GM18861 (cell line): ENCODE measurements at regions not wholly inside any gene's neighbourhood (a gene's known extent, or its start where the extent isn't known, plus 50 kb on each side); places are given as distances from the start of the nearest gene placed in this dataset.
"Not testable (repeated sequence)": the region's sequence is repeated elsewhere in the genome, so short reads cannot be mapped to it uniquely, and the experiment has no call there.

ENCODE experiments used
- ATAC-seq: cut with Tn5 transposase; IDR thresholded peaks from one replicate; pipeline ENCODE4 v1.9.1; 2021; ENCODE audit not compliant: unreplicated experiment

DNA sequence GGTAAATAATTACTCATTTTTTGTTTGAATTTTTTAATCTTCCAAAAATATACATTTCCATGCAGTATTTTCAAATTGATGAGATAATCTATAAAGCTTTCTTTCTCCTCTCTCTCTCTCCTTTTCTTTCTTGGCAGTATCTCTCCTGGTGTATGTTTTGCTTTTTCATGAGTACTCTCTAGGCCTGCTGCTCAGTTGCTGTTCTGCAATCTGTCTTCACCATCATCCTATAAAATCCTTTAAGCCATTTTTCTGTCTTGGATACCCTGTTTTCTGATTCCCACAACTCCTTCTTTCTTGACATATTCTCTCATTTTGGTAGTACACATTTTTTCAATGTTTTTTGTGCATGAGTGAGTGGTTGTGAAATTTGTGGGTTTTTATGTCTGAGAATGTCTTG lies 1558.1 kb upstream of the LRRTM3 start:
- no peak for ATAC-seq

DNA sequence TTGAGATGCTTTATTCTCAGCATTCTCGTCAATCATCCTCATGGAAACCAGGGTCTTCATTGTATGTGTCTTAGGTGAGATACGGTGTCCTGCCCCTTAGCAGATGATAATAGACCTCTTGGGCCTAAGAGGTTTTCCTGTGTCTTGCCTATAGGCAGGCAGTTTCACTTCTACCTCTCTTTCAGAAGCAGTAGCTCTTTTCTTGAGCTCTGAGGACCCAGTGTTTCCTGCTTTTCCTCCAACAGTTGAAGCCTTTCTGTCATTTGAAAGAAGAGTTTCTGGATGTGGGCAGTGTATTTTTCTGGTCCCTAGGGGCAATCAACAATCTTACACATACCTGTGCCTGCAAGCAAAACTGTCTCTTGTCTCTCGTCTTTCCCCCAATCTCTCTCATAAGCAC lies 1550.3 kb upstream of the LRRTM3 start:
- no peak for ATAC-seq

DNA sequence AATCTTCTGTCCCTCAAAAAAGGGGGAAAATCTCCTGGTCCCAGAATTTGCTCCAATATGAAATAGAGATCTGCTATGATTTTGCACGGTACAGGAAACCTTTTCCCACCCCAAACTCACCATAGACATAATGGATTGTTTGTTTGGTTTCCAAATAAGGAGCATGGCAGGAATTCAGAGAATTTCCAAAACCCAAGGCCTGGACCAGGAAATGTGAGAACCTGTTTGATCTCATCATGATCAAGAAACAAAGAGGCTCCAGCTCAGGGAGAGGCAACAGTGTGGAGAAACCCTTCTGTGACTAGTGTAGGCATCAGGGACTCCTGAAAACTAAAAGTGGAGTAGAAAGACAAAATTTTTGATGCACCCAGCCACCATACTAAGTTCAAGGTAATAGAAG lies 1548.1 kb upstream of the LRRTM3 start:
- no peak for ATAC-seq

DNA sequence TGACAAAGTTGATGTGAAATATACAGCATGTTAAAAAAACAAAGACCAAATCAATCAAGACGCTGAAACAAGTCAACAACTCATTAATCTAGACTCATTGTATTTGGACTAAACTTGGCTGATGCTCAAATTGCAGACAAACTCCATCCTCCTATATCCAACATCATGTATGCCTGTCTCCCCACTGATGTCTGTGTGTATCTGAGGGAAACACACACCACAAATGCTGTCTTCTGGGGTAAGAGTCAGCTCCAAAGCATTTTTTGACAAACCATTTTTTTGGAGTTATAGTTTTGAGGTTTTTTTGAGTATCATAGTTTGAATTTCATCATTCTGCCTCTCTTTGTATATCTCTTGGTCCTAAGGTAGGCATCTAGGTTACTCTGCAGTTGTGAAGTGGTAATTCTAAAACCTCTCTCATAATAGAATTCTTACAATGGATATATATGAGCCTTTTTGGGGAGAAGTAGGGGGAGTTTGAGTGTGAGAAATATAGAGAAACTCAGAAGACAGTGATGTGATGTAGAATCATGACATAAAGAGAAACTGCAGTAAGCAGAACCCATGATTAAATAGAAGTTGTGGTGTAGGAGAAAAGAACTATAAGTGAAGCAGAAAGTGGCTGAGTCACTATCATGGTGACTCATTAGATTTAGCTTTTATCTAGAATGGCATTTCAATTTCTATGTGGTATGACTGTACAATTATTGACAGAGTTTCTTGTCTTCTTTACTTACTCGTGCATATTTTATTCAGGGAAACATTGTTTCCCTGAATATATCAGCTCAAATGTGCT lies 1531.1 kb upstream of the LRRTM3 start:
- ATAC-seq: peak; percentile 63

DNA sequence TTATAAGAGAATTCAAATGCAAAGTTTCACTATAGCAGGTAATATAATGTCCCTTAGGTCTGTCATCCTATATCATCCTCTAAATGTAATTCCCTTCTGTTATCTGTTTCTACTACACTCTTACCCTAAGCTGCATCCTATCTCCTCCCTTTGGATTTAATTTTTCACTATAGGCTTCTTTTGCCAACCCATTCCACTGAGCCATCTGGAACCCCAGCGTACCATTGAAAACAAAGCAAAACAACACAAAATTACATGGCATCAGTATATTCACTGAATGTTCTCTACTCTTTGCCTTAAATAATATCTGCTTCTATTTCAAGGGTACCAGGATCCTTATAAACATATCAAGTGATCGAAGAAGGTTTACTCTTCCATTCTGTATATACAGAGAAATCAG lies 1530.2 kb upstream of the LRRTM3 start:
- no peak for ATAC-seq

DNA sequence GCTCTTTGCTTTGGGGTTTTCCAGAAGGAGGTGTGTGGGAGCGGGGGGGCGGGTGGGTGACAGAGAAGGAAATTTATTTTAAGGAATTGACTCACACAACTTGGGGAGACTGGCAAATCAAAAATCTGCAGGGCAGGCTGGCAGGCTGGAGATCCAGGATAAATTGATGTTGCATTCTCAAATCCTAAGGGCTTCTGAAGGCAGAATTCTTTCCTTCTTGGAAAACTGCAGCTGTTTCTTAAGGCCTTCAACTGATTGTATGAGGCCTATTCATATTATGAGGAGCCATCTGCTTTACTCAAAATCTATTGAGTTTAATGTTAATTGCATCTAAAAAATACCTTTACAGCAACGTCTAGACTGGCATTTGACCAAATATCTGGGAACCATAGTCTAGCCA lies 1528.8 kb upstream of the LRRTM3 start:
- ATAC-seq: no peak

DNA sequence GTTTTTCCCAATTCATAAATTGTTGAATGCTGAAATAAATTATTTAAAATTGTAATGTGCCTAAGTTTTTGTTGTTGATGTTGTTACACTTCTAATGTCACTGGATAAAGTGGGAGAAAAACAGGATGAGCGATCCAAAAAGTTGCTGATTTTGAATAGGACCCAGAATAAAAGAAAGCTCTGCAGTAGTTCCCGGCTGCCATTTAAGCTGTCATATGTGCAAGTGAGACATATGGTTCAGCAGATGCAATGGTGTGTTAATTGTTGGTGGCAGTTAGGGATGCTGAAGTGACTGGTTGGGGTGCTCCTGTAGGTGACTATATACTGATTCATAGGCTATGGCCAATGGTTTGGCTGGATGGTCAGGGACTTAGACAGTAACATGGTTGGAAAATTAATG lies 1517.4 kb upstream of the LRRTM3 start:
- ATAC-seq: no peak

DNA sequence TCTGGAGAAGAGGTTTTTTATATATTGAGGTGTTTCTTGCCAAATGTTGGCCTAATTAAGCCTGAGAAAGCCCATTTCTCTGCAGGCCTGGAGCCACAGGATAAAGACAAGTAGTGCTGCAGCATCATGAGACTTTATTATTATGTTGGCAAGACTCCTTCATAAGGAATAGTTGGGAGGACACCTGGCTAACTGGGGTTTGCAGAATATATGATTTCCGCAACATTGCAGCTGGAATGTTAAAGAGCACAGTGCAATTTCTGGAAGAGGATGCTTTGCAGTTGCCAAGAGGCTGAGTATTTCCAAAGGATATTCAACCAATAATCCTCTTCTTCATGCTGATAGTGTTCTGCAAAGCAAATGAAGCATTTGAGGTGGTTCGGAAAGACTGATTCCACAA lies 1512.8 kb upstream of the LRRTM3 start:
- ATAC-seq: no peak

DNA sequence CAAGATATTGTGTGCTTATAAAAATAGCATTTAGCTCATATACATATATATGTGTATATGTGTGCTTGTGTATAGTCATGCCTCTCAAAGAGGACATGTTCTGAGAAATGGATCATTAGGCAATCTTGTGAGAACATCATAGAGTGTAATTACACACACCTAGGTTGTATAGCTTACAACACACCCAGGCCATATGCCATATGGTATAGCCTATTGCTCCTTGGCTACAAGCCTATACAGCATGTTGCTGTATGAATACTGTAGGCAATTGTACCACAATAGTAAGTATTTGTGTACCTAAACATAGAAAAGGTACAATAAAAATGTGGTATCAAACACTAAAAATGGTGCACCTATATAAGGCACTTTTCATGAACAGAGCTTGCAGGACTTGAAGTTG lies 1510.5 kb upstream of the LRRTM3 start:
- no peak for ATAC-seq

DNA sequence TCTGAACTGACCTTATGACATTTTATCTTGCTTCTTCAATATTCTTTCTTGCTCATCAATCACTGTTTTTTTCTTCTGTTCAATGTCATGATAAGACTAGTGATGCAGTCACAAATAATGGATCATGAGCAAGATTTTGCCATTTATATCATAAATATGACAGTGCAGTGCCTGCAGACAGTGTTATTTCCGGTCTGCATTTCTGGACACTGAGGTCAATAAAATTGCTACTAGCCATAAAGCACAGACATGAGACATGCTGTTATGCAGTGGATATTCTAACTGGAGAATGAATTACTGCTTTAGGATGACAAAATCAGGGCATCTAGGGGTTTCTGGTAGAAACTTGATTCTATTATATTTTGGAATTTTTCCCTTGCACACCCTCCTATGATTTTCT lies 1509.7 kb upstream of the LRRTM3 start:
- ATAC-seq: no peak

DNA sequence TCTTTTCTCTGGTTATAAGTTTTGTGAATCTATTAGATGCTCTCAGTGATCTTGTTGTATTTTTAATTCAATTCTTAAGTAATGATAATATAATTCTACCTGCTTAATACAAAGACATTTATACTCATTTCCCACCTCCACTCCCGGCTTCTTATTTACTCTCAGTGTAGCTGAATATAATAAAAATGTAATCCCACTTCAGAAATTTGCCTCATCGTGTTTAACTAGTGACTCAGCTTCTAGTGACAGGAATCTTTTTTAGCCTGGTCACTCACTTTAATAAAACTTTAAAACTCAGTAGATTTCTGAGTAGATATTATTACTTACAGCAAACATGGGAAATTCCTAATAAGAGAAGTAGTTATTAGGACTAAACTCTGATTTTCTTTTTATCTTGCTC lies 1506.2 kb upstream of the LRRTM3 start:
- ATAC-seq: no peak

DNA sequence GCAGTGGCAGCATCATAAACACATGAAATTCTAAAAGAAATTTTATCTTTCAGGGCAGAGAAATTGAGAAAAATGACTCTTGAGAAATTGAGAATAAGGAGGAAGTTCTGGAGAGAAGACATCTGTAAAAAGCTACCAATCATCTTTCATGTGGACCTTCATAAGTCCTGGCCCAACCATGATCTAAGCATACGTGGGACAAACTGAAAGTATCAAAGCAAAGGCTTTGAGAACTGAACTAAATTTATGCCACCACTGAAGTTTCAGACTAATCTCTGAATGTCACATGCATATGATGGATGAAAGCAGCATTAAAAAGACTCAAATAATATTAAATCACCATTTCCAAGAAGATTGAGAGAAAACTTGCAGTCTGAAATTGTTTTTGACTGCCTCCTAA lies 1502.8 kb upstream of the LRRTM3 start:
- no peak for ATAC-seq

DNA sequence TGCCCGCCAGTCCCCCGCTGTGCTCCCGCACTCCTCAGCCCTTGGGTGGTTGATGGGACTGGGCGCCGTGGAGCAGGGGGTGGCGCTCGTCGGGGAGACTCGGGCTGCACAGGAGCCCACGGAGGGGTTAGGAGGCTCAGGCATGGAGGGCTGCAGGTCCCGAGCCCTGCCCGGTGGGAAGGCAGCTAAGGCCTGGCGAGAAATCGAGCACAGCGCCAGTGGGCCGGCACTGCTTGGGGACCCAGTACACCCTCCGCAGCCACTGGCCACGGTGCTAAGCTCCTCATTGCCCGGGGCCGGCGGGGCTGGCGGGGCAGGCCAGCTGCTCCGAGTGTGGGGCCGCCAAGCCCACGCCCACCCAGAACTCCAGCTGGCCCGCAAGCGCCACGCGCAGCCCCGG lies 1496.5 kb upstream of the LRRTM3 start:
- ATAC-seq: not testable (repeated sequence)

DNA sequence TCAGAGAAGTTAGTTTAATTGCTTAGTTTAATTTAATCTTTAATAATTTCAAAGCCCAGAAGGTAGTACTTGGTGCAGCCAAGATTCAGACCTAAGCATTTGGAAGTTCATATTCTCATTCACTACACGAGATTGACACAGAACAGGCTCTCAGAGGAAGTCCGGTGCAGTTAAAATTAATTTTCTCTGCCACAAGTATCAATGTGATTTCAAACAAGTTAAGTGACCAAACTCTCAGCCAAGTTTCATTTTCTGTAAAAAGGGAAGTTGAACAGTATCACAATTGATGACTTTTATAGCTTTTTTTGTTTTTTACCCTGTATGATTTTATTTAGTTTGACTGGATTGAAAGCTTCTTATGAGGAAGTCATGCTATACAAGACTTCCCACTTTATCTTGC lies 1494.9 kb upstream of the LRRTM3 start:
- peak; percentile 63 for ATAC-seq

DNA sequence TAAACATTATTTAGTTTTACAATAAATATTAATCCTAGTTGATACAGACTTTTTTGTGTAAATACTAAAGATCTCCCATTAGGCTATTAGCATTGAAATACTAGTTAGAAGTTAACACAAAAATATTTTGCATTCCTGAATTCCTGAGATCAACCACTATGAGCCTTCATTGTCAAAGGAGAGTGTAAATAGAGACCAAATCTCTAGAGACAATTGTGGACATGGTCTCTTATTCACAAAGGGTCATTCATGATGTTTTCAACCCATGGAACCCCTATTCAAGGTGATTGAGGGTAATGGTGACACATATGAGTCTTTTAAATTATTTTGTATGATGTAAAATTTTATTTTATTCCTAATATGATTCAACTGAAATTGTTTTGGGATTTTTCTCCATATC lies 1454.8 kb upstream of the LRRTM3 start:
- ATAC-seq: no peak

DNA sequence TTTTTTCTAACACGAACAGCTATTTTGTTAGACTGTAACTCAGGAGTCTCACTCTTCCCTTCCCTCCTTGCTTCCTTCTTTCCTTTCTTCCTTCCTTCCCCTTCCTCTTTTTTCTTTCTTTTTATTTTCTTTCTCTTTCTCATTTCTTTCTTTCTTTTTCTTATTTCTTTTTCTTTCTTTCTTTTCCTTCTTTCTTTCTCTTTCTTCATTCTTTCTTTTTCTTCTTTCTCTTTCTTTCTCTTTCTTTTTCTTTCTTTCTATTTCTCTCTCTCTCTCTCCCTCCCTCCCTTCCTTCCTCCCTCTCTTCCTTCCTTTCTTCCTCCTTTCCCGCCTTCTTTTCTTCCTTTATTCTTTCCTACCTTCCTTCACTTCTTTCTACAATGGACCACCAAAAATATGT lies 1443.0 kb upstream of the LRRTM3 start:
- ATAC-seq: no peak

DNA sequence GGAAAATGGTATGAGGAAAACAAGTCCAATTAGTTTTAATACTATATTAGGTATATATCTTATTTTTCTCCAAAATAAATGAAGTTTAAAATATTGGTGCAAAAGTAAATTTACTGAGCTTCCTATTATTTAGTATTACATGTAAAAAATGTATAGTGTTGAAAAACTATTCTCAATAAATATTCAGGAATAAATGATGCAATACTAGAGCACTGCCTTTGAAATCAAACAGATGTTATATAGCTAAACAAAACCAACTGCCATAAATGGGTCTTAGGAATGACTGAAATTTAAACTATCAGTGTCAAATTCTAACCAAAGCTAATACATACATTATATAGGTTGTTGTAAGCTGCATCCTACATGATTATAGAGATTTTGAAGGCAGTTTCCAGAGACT lies 1434.0 kb upstream of the LRRTM3 start:
- no peak for ATAC-seq

DNA sequence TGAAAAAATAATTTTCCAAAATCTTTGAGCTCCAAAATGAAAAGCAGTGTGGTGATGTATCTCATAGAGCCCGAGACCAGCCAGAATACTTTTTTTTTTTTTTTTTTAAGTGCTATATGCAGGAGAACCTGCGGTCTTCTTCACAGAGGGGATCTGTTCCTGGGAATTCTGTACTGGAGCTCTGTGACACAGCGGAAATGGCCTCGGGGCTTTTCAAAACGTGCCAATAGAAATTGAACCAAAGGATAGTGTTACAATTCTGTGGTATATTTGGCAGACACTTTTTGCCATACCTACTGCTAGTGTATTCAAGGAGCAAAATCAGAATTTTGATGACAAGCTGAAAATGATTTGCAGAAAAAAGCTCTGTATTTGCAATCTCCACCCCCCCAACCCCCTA lies 1429.3 kb upstream of the LRRTM3 start:
- ATAC-seq: no peak

DNA sequence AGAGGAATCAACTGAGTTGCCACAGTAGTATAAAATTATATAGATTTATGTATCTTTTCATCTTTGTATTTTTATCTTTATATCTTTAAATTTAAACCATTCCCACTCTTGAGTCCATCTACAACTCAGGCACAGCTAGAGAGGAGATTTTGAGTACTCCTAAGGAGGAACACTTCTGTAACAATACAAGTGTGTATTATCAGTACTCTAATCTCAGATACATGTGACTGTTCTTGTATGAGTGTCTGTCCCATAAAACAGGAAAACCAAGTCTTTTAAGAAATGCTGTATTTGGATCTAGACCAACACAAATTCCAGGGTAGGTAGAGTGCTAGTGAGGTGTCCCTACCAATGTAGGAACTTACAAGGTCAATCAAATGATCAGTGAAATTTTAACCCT lies 1428.0 kb upstream of the LRRTM3 start:
- no peak for ATAC-seq

DNA sequence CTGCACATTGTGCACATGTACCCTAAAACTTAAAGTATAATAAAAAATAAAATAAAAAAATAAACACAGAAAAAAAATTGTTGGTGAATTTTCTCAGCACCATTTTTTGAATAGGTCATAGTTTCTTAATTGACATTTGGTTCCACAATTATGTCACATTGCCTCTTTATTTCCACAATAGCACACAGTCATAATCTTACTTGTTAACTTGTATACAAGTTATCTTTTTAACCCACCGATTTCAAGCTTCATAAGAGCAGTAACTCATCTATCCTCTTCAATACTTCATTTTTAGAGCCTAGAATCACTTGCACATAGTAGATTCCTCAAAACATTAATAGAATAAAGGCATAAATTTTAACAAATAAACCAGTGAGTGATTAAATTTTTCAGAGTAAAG lies 1425.1 kb upstream of the LRRTM3 start:
- ATAC-seq: no peak

DNA sequence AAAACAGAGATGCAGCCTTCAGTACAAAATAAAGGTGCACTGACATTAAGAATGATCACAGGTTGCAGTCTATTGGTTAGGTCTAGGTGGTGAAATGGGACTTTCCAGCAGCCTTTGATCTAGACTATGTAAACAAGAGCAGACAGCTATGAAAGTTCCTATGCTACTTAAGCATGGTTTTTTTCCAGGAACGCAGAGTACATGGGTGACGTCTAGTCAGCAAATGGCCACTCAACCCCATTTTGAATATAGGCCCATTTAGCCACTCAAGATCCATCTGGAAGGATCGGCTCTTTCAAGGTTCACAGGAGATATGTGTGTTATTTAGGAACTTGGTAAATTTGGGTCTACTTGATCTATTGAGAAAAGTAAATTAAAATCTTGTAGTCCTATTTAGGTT lies 1424.6 kb upstream of the LRRTM3 start:
- no peak for ATAC-seq

DNA sequence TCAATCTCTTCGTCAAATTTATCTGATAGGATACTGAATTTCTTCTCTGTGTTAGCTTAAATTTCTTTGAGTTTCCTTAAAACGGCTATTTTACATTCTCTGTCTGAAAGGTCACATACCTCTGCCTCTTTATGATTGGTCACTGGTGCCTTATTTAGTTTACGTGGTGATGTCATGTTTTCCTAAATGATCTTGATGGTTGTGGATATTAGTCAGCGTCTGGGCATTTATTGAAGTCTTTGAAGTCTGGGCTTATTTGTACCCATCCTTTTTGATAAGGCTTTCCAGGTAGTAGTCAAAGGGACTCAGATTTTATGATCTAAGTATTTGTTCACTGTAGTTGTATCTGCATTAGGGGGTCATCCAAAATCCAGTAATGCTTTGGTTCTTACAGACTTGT lies 1407.5 kb upstream of the LRRTM3 start:
- no peak for ATAC-seq

DNA sequence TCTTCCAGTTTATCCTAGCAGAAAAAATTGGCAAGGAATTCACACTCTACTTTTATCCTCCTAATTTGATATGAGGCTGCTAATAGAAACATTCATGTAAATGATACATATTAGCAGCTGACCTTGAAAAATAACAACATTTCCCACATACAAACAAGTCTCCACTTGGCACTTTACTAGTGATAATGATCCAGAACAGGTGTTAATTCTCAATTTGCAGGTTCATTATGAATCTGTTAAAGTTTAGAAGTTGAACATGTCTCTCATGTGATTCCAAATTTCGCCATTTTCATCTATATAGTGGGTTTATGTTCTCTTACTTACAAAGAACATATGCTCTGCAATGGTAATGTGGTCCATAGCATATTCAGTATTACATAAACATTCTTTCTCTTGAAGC lies 1396.8 kb upstream of the LRRTM3 start:
- ATAC-seq: no peak
